GM23338 (cell line): ENCODE measurements at regions not wholly inside any gene's neighbourhood (a gene's known extent, or its start where the extent isn't known, plus 50 kb on each side); places are given as distances from the start of the nearest gene placed in this dataset.

Experiments
- CREB1 ChIP-seq: fragments of 250-450 bp; sonication (Bioruptor Pico); IDR thresholded peaks from 2 replicates; pipeline ENCODE4 v1.5.0; 2020; ENCODE audit warnings: low read depth, mild to moderate bottlenecking, moderate library complexity
- EZH2 ChIP-seq: fragments of 200-600 bp; sonication (generic); IDR thresholded peaks from one replicate; pipeline ENCODE4 v1.8.0; 2017; ENCODE audit warnings: antibody characterized with exemption, mild to moderate bottlenecking, low read depth; ENCODE audit not compliant: unreplicated experiment
- EZH2phosphoT487 ChIP-seq: fragments of 200-600 bp; sonication (generic); IDR thresholded peaks from one replicate; pipeline ENCODE4 v1.8.1; 2018; ENCODE audit warnings: antibody characterized with exemption; ENCODE audit not compliant: unreplicated experiment
- POLR2AphosphoS5 ChIP-seq: IDR thresholded peaks from 2 replicates; pipeline ENCODE4 v1.6.1; 2016; ENCODE audit warnings: antibody characterized with exemption, low read depth
- ZNF331 ChIP-seq: fragments of 250-450 bp; sonication (Bioruptor Pico); IDR thresholded peaks from 2 replicates; pipeline ENCODE4 v1.5.0; 2020; ENCODE audit warnings: low read depth, mild to moderate bottlenecking, moderate library complexity
- TF ChIP-seq, protein P1 (sequence below), 2 experiments: fragments of 200-600 bp in 1 of 2; sonication (generic) in 1 of 2; conservative IDR thresholded peaks; 2 replicates each; pipeline versions ENCODE4 v1.5.1 to v1.6.1; 2016 to 2017; ENCODE audit warnings: antibody characterized with exemption in 2 of 2, low read depth in 2 of 2, mild to moderate bottlenecking in 2 of 2, moderate library complexity in 1 of 2

DNA sequence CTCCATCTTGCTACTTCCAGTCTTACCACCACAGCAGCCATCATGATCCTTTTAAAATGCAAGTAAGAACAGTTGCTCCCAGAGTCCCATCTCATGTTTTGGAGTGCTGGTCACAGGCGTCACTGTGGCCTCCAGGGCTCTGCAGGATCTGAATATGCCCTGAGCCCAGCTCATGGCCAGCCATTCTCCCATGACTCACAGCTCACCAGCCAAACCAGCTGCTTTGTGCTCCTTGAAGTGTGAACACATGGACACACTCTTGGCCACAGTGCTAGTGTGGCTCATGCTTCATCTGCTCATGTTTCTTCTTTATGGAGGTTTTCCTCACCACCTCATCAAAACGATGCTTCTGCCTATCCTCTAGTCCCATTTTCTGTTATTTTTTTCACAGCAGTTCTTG lies 466.5 kb downstream of the UQCRFS1 start:
- TF ChIP-seq, protein P1, sequence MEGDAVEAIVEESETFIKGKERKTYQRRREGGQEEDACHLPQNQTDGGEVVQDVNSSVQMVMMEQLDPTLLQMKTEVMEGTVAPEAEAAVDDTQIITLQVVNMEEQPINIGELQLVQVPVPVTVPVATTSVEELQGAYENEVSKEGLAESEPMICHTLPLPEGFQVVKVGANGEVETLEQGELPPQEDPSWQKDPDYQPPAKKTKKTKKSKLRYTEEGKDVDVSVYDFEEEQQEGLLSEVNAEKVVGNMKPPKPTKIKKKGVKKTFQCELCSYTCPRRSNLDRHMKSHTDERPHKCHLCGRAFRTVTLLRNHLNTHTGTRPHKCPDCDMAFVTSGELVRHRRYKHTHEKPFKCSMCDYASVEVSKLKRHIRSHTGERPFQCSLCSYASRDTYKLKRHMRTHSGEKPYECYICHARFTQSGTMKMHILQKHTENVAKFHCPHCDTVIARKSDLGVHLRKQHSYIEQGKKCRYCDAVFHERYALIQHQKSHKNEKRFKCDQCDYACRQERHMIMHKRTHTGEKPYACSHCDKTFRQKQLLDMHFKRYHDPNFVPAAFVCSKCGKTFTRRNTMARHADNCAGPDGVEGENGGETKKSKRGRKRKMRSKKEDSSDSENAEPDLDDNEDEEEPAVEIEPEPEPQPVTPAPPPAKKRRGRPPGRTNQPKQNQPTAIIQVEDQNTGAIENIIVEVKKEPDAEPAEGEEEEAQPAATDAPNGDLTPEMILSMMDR (conservative IDR thresholded peaks at IDR 0.05; ENCODE audit: low read depth in 2 of 2): no peak
- TF ChIP-seq POLR2AphosphoS5: no peak
- no peak for TF ChIP-seq EZH2phosphoT487
- no peak for TF ChIP-seq EZH2
- no peak for TF ChIP-seq ZNF331 (CRISPR knock-in tag)
- no peak for TF ChIP-seq CREB1
